PC-3 (cell line): ENCODE measurements at regions not wholly inside any gene's neighbourhood (a gene's known extent, or its start where the extent isn't known, plus 50 kb on each side); places are given as distances from the start of the nearest gene placed in this dataset.
"Not testable (repeated sequence)": the region's sequence is repeated elsewhere in the genome, so short reads cannot be mapped to it uniquely, and the experiment has no call there.

Experiments
- ATAC-seq: fragments of 200-7000 bp; cut with Tn5 transposase; 2 replicates; pipeline ENCODE4 v1.9.1; 2020; ENCODE audit warnings: mild to moderate bottlenecking, moderate library complexity
- BruUV-seq: library from RNA; stranded (reverse); fragments of 400-500 nt; replicated peaks from 2 replicates; lab custom pipeline; 2021; lab: Mats Ljungman, UMichigan
- CTCF ChIA-PET: fragments of 300-600 bp; sonication (Branson Sonifier 250); formaldehyde crosslinking; loops from one replicate; lab custom pipeline; 2022; ENCODE audit warnings: antibody characterized with exemption; lab: Charles Lee
- POLR2A ChIA-PET: fragments of 300-600 bp; sonication (Branson Sonifier 250); formaldehyde crosslinking; loops from one replicate; lab custom pipeline; 2022; ENCODE audit warnings: antibody characterized with exemption; ENCODE audit not compliant: unreplicated experiment; lab: Charles Lee
- DNase-seq: peaks from one replicate; pipeline ENCODE4 v3.0.0-alpha.2; 2015
- H2AFZ ChIP-seq: fragments of 300-600 bp; sonication (generic); 2 replicates; pipeline ENCODE4 v1.6.0; 2016; ENCODE audit warnings: antibody characterized with exemption, low read length
- H3F3A ChIP-seq: fragments of 300-600 bp; sonication (generic); one replicate; pipeline ENCODE4 v1.6.0; 2017; ENCODE audit warnings: antibody characterized with exemption, low read length, control low read depth, mild to moderate bottlenecking; ENCODE audit not compliant: unreplicated experiment
- H3K27ac ChIP-seq: fragments of 300-600 bp; sonication (generic); 2 replicates; pipeline ENCODE4 v1.5.1; 2016; ENCODE audit warnings: mild to moderate bottlenecking, low read length
- H3K27me3 ChIP-seq: fragments of 300-600 bp; sonication (generic); 2 replicates; pipeline ENCODE4 v1.6.1; 2016; ENCODE audit warnings: low read length, mixed read lengths
- H3K36me3 ChIP-seq: fragments of 300-600 bp; sonication (generic); 2 replicates; pipeline ENCODE4 v1.6.1; 2016; ENCODE audit warnings: low read depth, mixed run types, low read length, mixed read lengths
- H3K4me1 ChIP-seq: fragments of 300-600 bp; sonication (generic); 2 replicates; pipeline ENCODE4 v1.5.1; 2016; ENCODE audit warnings: low read length; ENCODE audit not compliant: insufficient read depth
- H3K4me2 ChIP-seq: fragments of 300-600 bp; sonication (generic); 2 replicates; pipeline ENCODE4 v1.6.0; 2016; ENCODE audit warnings: low read length
- H3K4me3 ChIP-seq: fragments of 300-600 bp; sonication (generic); 2 replicates; pipeline ENCODE4 v1.5.1; 2016; ENCODE audit warnings: mild to moderate bottlenecking, low read length, mixed read lengths
- H3K79me2 ChIP-seq: fragments of 300-600 bp; sonication (generic); 2 replicates; pipeline ENCODE4 v1.6.1; 2017; ENCODE audit warnings: low read length, mixed read lengths
- H3K9ac ChIP-seq: fragments of 300-600 bp; sonication (generic); 2 replicates; pipeline ENCODE4 v1.6.0; 2016; ENCODE audit warnings: mild to moderate bottlenecking, low read length
- H3K9me2 ChIP-seq: fragments of 300-600 bp; sonication (generic); replicated peaks from 2 replicates; pipeline ENCODE4 v1.6.1; 2016; ENCODE audit warnings: mixed run types, low read length, mixed read lengths
- H3K9me3 ChIP-seq: fragments of 300-600 bp; sonication (generic); 2 replicates; pipeline ENCODE4 v1.6.1; 2016; ENCODE audit warnings: low read length, mixed read lengths
- H4K20me1 ChIP-seq: fragments of 300-600 bp; sonication (generic); 2 replicates; pipeline ENCODE4 v1.6.1; 2016; ENCODE audit warnings: low read length, mixed read lengths
- CTCF ChIP-seq: fragments of 300-600 bp; sonication (generic); conservative IDR thresholded peaks from 2 replicates; pipeline ENCODE4 v1.5.1; 2017; ENCODE audit warnings: antibody characterized with exemption, low read depth, mild to moderate bottlenecking, low read length
- EZH2 ChIP-seq: fragments of 300-600 bp; sonication (generic); IDR thresholded peaks from one replicate; pipeline ENCODE4 v1.6.1; 2017; ENCODE audit warnings: antibody characterized with exemption, mild to moderate bottlenecking, low read length; ENCODE audit not compliant: unreplicated experiment
- EZH2phosphoT487 ChIP-seq: fragments of 300-600 bp; sonication (generic); IDR thresholded peaks from 2 replicates; pipeline ENCODE4 v1.6.1; 2018; ENCODE audit warnings: mild to moderate bottlenecking, antibody characterized with exemption, low read length, borderline replicate concordance
- intact Hi-C: fragments of 100-400 bp; cut with micrococcal nuclease; formaldehyde crosslinking; loops from 2 replicates; pipeline ENCODE4 v1.9.0; 2023

- Histone ChIP-seq H2AFZ (no peak overlapping the region), H3K9me3 (no peaks in the 10 kb centered on the region), H3K9ac (no peak overlapping the region), H3K79me2 (no peaks in the 10 kb centered on the region), H3K36me3 (no peaks in the 10 kb centered on the region), H3F3A (no peaks in the 10 kb centered on the region), H3K9me2 (no peaks in the 10 kb centered on the region), H3K4me3 (no peak overlapping the region), H3K27me3 (peaks cover 41% of the 10 kb centered on the region), H3K4me1 (no peaks in the 10 kb centered on the region), H4K20me1 (no peaks in the 10 kb centered on the region), H3K27ac (no peak overlapping the region), H3K4me2 (no peak overlapping the region)
- ChIA-PET CTCF (no interaction called here), POLR2A (no interaction called here)
- TF ChIP-seq CTCF (no peak), EZH2phosphoT487 (no peak), EZH2 (no peak)
- intact Hi-C loops = no loop called here
- DNase-seq = no peak
- no TSS peak for BruUV-seq
- no peak for ATAC-seq
Observed at GRCh38 chr21:32929633-32930038, 96.1 kb upstream of the OLIG2 start.

- intact Hi-C loops = no loop called here
- POLR2A ChIA-PET = no interaction called here
- no TSS peak for BruUV-seq
Observed at GRCh38 chr21:32930673-32931072, 95.1 kb upstream of the OLIG2 start.

GRCh38 chr21:32934068-32934467 is 91.7 kb upstream of the OLIG2 start:
- H3K4me2 ChIP-seq, H3K4me3 ChIP-seq, DNase-seq, POLR2A ChIA-PET, ATAC-seq, H2AFZ ChIP-seq, H3K9me2 ChIP-seq, H3F3A ChIP-seq, H3K36me3 ChIP-seq, H3K79me2 ChIP-seq, CTCF ChIA-PET, H3K9ac ChIP-seq, intact Hi-C loops, H4K20me1 ChIP-seq, BruUV-seq, H3K27ac ChIP-seq, H3K4me1 ChIP-seq, H3K9me3 ChIP-seq: not testable (repeated sequence)
- H3K27me3 ChIP-seq = peaks cover 58% of the 10 kb centered on the region

More at GRCh38 chr21:32930673-32931072, 95.1 kb upstream of the OLIG2 start:
- TF ChIP-seq CTCF = no peak
- no peak for TF ChIP-seq EZH2phosphoT487
- TF ChIP-seq EZH2 = no peak
- no peak for DNase-seq
- H3K27me3 ChIP-seq = peaks cover 48% of the 10 kb centered on the region
- H4K20me1 ChIP-seq = no peaks in the 10 kb centered on the region
- CTCF ChIA-PET = no interaction called here
- no peaks in the 10 kb centered on the region for H3K9me3 ChIP-seq
- H3K9me2 ChIP-seq = no peaks in the 10 kb centered on the region
- H3K4me1 ChIP-seq = no peaks in the 10 kb centered on the region
- H3K9ac ChIP-seq = no peak overlapping the region
- H3K27ac ChIP-seq = no peak overlapping the region
- H3K36me3 ChIP-seq = no peaks in the 10 kb centered on the region
- no peaks in the 10 kb centered on the region for H3F3A ChIP-seq
- no peaks in the 10 kb centered on the region for H3K79me2 ChIP-seq
- no peak overlapping the region for H3K4me3 ChIP-seq
- H2AFZ ChIP-seq = no peak overlapping the region
- no peak for ATAC-seq
- H3K4me2 ChIP-seq = no peak overlapping the region
